Thoracic aorta (tissue), 2 donors: ENCODE measurements at regions not wholly inside any gene's neighbourhood (a gene's known extent, or its start where the extent isn't known, plus 50 kb on each side); places are given as distances from the start of the nearest gene placed in this dataset.
"Not testable (repeated sequence)": the region's sequence is repeated elsewhere in the genome, so short reads cannot be mapped to it uniquely, and the experiment has no call there.

Experiments
- ATAC-seq: fragments of 150-250 bp; one replicate; pipeline ENCODE4 v1.8.0; 2017; ENCODE audit warnings: low read depth; ENCODE audit not compliant: insufficient number of reproducible peaks, low FRiP score
- DNase-seq: peaks from one replicate; pipeline ENCODE4 v3.0.0-alpha.2; 2020; ENCODE audit warnings: low spot score
- H3K27ac ChIP-seq, 2 donors: fragments of 200-600 bp; sonication (generic); 1 replicate in 1 of 2; 2 replicates in 1 of 2; pipeline ENCODE4 v1.5.1; 2016; ENCODE audit warnings: mild to moderate bottlenecking in 2 of 2, moderate library complexity in 2 of 2
- H3K27me3 ChIP-seq: fragments of 200-600 bp; sonication (generic); replicated peaks from 2 replicates; pipeline ENCODE4 v1.6.0; 2016; ENCODE audit warnings: mild to moderate bottlenecking; ENCODE audit not compliant: insufficient read depth
- H3K36me3 ChIP-seq: fragments of 200-600 bp; sonication (generic); one replicate; pipeline ENCODE4 v1.5.1; 2016
- H3K4me1 ChIP-seq, 2 donors: fragments of 200-600 bp; sonication (generic); 1 replicate in 1 of 2; 2 replicates in 1 of 2; pipeline versions ENCODE4 v1.5.1 to v1.6.0; 2016; ENCODE audit warnings: low read depth in 2 of 2, mild to moderate bottlenecking in 1 of 2; ENCODE audit not compliant: control insufficient read depth in 1 of 2
- H3K4me3 ChIP-seq: fragments of 200-600 bp; sonication (generic); 2 replicates; pipeline ENCODE4 v1.5.1; 2016; ENCODE audit warnings: mild to moderate bottlenecking
- H3K9me3 ChIP-seq: fragments of 200-600 bp; sonication (generic); 2 replicates; pipeline ENCODE4 v1.5.1; 2016
- TF ChIP-seq, protein P1 (sequence below): fragments of 200-600 bp; sonication (generic); IDR thresholded peaks from one replicate; pipeline ENCODE4 v1.5.1; 2019; ENCODE audit warnings: antibody characterized with exemption

DNA sequence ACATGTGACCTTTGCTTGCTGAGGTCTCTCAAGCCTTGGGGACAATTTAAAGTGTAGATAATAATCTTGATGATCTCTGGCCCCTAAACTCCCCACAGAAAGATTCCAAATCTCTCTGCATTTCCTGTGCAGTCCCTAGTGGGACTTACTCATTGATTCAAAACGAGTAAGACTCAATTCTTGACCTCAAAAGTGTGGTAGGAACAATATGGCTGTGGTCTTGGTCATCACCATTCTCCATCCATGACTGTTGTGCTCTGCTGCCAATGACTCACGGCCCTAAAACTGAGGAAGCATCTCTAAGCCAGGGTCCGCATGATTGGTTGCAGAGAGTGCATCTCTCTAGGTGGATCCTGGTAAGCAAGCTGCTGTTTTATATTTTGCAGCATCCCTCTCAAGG lies 268.0 kb downstream of the PTGER3 start:
- H3K4me3 ChIP-seq: no peak overlapping the region
- DNase-seq (no peak), ATAC-seq (no peak)
- TF ChIP-seq, protein P1, sequence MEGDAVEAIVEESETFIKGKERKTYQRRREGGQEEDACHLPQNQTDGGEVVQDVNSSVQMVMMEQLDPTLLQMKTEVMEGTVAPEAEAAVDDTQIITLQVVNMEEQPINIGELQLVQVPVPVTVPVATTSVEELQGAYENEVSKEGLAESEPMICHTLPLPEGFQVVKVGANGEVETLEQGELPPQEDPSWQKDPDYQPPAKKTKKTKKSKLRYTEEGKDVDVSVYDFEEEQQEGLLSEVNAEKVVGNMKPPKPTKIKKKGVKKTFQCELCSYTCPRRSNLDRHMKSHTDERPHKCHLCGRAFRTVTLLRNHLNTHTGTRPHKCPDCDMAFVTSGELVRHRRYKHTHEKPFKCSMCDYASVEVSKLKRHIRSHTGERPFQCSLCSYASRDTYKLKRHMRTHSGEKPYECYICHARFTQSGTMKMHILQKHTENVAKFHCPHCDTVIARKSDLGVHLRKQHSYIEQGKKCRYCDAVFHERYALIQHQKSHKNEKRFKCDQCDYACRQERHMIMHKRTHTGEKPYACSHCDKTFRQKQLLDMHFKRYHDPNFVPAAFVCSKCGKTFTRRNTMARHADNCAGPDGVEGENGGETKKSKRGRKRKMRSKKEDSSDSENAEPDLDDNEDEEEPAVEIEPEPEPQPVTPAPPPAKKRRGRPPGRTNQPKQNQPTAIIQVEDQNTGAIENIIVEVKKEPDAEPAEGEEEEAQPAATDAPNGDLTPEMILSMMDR: no peak
- no peaks in the 10 kb centered on the region for H3K9me3 ChIP-seq
- H3K36me3 ChIP-seq: no peaks in the 10 kb centered on the region
- H3K27ac ChIP-seq: no peak overlapping the region
- no peaks in the 10 kb centered on the region for H3K27me3 ChIP-seq
- H3K4me1 ChIP-seq: no peaks in the 10 kb centered on the region

GRCh38 chr1:70785287-70785686 lies 262.3 kb downstream of the PTGER3 start:
- H3K27ac ChIP-seq: no peak overlapping the region
- H3K9me3 ChIP-seq: no peaks in the 10 kb centered on the region
- no peaks in the 10 kb centered on the region for H3K27me3 ChIP-seq
- H3K4me3 ChIP-seq: no peak overlapping the region
- H3K4me1 ChIP-seq: no peaks in the 10 kb centered on the region
- TF ChIP-seq, protein P1: no peak
- no peaks in the 10 kb centered on the region for H3K36me3 ChIP-seq
- DNase-seq (no peak), ATAC-seq (no peak)

GRCh38 chr1:70790232-70790923 lies 257.2 kb downstream of the PTGER3 start:
- H3K4me1 ChIP-seq: no peaks in the 10 kb centered on the region
- no peaks in the 10 kb centered on the region for H3K36me3 ChIP-seq
- no peak for DNase-seq
- ATAC-seq: no peak
- TF ChIP-seq, protein P1: no peak
- H3K9me3 ChIP-seq: no peaks in the 10 kb centered on the region
- no peak overlapping the region for H3K27ac ChIP-seq
- H3K27me3 ChIP-seq: no peaks in the 10 kb centered on the region
- H3K4me3 ChIP-seq: no peak overlapping the region

DNA sequence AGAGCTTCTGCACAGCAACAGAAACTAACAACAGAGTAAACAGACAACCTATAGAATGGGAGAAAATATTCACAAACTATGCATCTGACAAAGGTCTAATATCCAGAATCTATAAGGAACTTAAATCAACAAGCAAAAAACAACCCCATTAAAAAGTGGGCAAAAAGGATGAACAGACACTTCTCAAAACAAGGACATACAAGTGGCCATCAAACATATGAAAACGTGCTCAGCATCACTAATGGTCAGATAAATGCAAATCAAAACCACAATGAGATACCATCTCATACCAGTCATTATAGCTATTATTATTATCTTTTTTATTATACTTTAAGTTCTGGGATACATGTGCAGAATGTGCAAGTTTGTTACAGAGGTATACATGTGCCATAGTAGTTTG lies 252.6 kb downstream of the PTGER3 start:
- not testable (repeated sequence) for H3K9me3 ChIP-seq, DNase-seq, H3K4me3 ChIP-seq, H3K27ac ChIP-seq, H3K36me3 ChIP-seq, H3K4me1 ChIP-seq, ATAC-seq, H3K27me3 ChIP-seq

DNA sequence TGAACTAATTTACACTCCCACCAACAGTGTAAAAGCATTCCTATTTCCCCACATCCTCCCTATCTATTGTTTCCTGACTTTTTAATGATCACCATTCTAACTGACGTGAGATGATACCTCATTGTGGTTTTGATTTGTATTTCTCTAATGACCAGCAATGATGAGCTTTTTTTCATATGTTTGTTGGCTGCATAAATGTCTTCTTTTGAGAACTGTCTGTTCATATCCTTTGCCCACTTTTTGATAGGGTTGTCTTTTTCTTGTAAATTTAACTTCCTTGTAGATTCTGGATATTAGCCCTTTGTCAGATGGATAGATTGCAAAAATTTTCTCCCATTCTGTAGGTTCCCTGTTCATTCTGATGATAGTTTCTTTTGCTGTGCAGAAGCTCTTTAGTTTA lies 251.3 kb downstream of the PTGER3 start:
- not testable (repeated sequence) for H3K36me3 ChIP-seq, H3K4me1 ChIP-seq, H3K4me3 ChIP-seq, H3K27me3 ChIP-seq, H3K27ac ChIP-seq, H3K9me3 ChIP-seq, DNase-seq, ATAC-seq

DNA sequence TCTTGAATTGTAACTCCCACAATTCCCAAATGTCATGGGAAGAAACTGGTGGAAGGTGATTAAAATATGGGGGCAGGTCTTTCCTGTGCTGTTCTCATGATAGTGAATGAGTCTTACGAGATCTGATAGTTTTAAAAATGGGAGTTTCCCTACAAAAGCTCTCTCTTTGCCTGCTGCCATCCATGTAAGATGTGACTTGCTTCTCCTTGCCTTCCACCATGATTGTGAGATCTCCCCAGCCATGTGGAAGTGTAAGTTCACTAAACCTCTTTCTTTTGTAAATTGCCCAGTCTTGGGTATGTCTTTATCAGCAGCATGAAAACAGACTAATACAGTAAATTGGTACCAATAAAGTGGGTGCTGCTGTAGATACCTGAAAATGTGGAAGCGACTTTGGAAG lies 245.0 kb downstream of the PTGER3 start:
- ATAC-seq, H3K27ac ChIP-seq, H3K4me1 ChIP-seq, H3K4me3 ChIP-seq, H3K36me3 ChIP-seq, H3K9me3 ChIP-seq, H3K27me3 ChIP-seq, DNase-seq: not testable (repeated sequence)

DNA sequence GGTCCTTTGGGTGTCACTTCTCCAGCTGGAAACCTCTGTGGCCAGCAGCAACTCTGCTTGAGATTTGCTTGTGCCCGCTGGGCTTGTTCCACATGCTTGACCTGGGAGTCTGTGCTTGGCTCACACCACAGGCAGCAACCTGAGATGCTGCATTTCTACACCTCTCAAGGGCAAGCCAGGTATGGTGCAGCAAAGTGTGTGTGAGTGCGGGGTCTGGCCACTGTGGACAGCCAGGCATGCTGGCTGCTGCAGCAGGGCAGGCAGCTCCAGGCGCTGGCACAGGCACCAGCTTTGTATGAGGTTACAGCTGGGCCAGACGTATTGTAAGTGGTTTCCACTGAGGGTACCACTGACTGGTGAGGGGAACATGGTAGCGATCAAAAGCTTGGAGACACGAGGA lies 242.0 kb downstream of the PTGER3 start:
- no peaks in the 10 kb centered on the region for H3K4me1 ChIP-seq
- H3K36me3 ChIP-seq: no peaks in the 10 kb centered on the region
- ATAC-seq (no peak), DNase-seq (no peak)
- H3K9me3 ChIP-seq: no peaks in the 10 kb centered on the region
- TF ChIP-seq, protein P1: no peak
- no peak overlapping the region for H3K27ac ChIP-seq
- H3K4me3 ChIP-seq: no peak overlapping the region
- no peaks in the 10 kb centered on the region for H3K27me3 ChIP-seq
